HG03045 (cell line): ENCODE measurements at regions not wholly inside any gene's neighbourhood (a gene's known extent, or its start where the extent isn't known, plus 50 kb on each side); places are given as distances from the start of the nearest gene placed in this dataset.
"Not testable (repeated sequence)": the region's sequence is repeated elsewhere in the genome, so short reads cannot be mapped to it uniquely, and the experiment has no call there.

ENCODE experiments used
- ATAC-seq: cut with Tn5 transposase; IDR thresholded peaks from one replicate; pipeline ENCODE4 v1.9.1; 2021; ENCODE audit warnings: mild to moderate bottlenecking, moderate library complexity; ENCODE audit not compliant: unreplicated experiment

GRCh38 chr10:21159669-21160068 lies 262.6 kb upstream of the NEBL start:
- ATAC-seq, result no peak

GRCh38 chr10:21158301-21158700 lies 261.2 kb upstream of the NEBL start:
- ATAC-seq, result no peak

- ATAC-seq, result no peak
These were observed 260.6 kb upstream of the NEBL start for GRCh38 chr10:21157664-21158063.

- ATAC-seq, result no peak
These were observed 253.1 kb upstream of the NEBL start for GRCh38 chr10:21150166-21150565.

GRCh38 chr10:21146436-21146789 lies 249.3 kb upstream of the NEBL start:
- no peak for ATAC-seq

GRCh38 chr10:21145751-21146435 lies 248.8 kb upstream of the NEBL start:
- ATAC-seq, result no peak

- no peak for ATAC-seq
These were observed 246.9 kb upstream of the NEBL start for GRCh38 chr10:21144047-21144446.

GRCh38 chr10:21141946-21142492 lies 244.9 kb upstream of the NEBL start:
- ATAC-seq, result no peak

GRCh38 chr10:21138769-21139340 lies 241.7 kb upstream of the NEBL start:
- ATAC-seq, result no peak

- no peak for ATAC-seq
These were observed 238.2 kb upstream of the NEBL start for GRCh38 chr10:21135023-21135931.

GRCh38 chr10:21134645-21135022 lies 237.5 kb upstream of the NEBL start:
- no peak for ATAC-seq

GRCh38 chr10:21130683-21131442 lies 233.8 kb upstream of the NEBL start:
- ATAC-seq, result no peak

- no peak for ATAC-seq
These were observed 233.0 kb upstream of the NEBL start for GRCh38 chr10:21130108-21130507.

GRCh38 chr10:21125471-21126228 lies 228.5 kb upstream of the NEBL start:
- ATAC-seq, result no peak

GRCh38 chr10:21122907-21123306 lies 225.8 kb upstream of the NEBL start:
- ATAC-seq, result no peak

- ATAC-seq, result not testable (repeated sequence)
These were observed 224.7 kb upstream of the NEBL start for GRCh38 chr10:21121822-21122221.

GRCh38 chr10:21114683-21115082 lies 217.6 kb upstream of the NEBL start:
- no peak for ATAC-seq

- ATAC-seq, result no peak
These were observed 213.2 kb upstream of the NEBL start for GRCh38 chr10:21110358-21110757.

- ATAC-seq, result not testable (repeated sequence)
These were observed 209.8 kb upstream of the NEBL start for GRCh38 chr10:21106931-21107330.

GRCh38 chr10:21105331-21105730 lies 208.2 kb upstream of the NEBL start:
- not testable (repeated sequence) for ATAC-seq
